Activated T-cell treated with anti-CD3 and anti-CD28 coated beads, Interleukin-2, amount 50 U/mL, for 4 hours (primary cell): ENCODE measurements at regions not wholly inside any gene's neighbourhood (a gene's known extent, or its start where the extent isn't known, plus 50 kb on each side); places are given as distances from the start of the nearest gene placed in this dataset.
"Not testable (repeated sequence)": the region's sequence is repeated elsewhere in the genome, so short reads cannot be mapped to it uniquely, and the experiment has no call there.

Experiments
- ATAC-seq, 2 donors: fragments of 200-7000 bp; cut with Tn5 transposase; one replicate each; pipeline ENCODE4 v1.10.0; 2021
- DNase-seq: peaks from one replicate; pipeline ENCODE4 v3.0.0-alpha.2; 2020
- H3K27me3 Mint-ChIP-seq: one replicate; pipeline ENCODE4 v1.8.0; 2021; ENCODE audit warnings: low read depth, mixed read lengths
- H3K36me3 Mint-ChIP-seq: one replicate; pipeline ENCODE4 v1.8.0; 2022; ENCODE audit warnings: mixed read lengths; ENCODE audit not compliant: insufficient read depth
- H3K4me1 Mint-ChIP-seq: one replicate; pipeline ENCODE4 v1.8.0; 2021; ENCODE audit warnings: low read depth, mixed read lengths
- H3K4me3 Mint-ChIP-seq: one replicate; pipeline ENCODE4 v1.8.0; 2021; ENCODE audit warnings: mild to moderate bottlenecking, moderate library complexity, mixed read lengths
- H3K9me3 Mint-ChIP-seq: one replicate; pipeline ENCODE4 v1.8.0; 2021; ENCODE audit warnings: mixed read lengths

DNA sequence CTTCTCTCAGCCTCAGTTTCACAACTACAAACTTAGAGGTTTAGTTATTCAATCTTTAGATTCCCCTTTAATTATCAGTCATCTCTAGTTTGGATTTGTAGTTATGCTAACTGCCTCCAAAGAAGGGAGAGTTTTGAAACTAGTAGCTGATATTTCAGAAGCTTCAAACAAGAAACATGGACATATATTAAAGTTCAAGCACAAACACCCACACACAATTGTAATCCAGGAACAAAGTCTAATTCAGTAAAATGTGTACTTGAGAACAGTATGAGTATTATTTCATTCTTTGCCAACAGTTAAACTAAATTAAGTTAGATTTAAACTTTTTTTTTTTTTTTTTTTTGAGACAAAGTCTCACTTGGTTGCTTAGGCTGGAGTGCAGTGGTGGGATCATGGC is 71.2 kb upstream of the ABCA1 start:
- H3K4me1 Mint-ChIP-seq, result no peaks in the 10 kb centered on the region
- H3K4me3 Mint-ChIP-seq, result no peak overlapping the region
- DNase-seq (no peak), ATAC-seq (no peak)
- no peaks in the 10 kb centered on the region for H3K36me3 Mint-ChIP-seq
- peaks cover 4% of the 10 kb centered on the region for H3K27me3 Mint-ChIP-seq
- H3K9me3 Mint-ChIP-seq, result no peaks in the 10 kb centered on the region

DNA sequence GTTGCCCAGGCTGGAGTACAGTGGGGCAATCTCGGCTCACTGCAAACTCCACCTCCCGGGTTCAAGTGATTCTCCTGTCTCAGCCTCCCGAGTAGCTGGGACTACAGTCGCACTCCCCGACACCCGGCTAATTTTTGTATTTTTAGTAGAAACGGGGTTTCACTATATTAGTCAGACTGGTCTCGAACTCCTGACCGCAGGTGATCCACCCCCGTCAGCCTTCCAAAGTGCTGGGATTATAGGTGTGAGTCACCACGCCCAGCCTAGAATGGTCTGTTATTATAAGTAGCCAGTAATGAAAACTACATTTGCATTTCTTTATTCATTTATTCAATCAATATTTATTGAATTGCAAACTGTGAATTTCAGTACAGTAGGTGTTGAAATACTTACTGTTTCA is 72.6 kb upstream of the ABCA1 start:
- not testable (repeated sequence) for H3K4me1 Mint-ChIP-seq, DNase-seq, H3K36me3 Mint-ChIP-seq

DNA sequence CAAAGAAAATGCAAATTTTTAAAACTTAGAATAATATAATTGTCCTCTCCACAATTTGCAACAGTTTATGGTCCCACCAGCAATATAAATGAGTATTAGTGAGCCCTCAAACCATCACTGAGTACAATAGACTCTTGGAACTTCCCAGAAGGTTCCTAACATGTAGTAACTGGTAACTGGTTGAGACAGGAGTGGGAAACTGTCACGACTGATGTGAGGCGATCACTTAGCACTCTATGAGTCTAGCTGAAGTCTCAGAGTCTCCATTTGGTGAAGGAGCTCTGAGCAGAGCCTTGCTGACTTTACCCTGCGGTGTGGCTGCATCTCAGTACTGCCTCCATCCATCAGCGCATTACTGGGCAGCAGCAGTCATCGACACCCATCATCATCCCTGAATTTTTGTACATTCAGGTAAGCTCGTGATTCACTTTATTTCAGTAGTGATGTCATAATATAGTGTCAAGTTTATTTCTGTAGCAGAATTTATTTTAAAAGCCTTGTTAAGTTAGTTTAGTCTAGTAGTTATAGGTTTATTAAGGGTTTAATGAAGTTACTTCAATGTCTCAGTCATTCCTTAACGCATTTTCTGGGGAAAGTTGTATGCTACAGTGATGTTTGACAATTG is 76.6 kb upstream of the ABCA1 start:
- Mint-ChIP-seq H3K4me1 (no peaks in the 10 kb centered on the region), H3K4me3 (no peak overlapping the region), H3K27me3 (no peaks in the 10 kb centered on the region), H3K9me3 (no peaks in the 10 kb centered on the region), H3K36me3 (no peaks in the 10 kb centered on the region)
- DNase-seq, result no peak
- ATAC-seq, result no peak

More for the DNA sequence above, 72.6 kb upstream of the ABCA1 start:
- not testable (repeated sequence) for ATAC-seq, H3K27me3 Mint-ChIP-seq, H3K9me3 Mint-ChIP-seq, H3K4me3 Mint-ChIP-seq

DNA sequence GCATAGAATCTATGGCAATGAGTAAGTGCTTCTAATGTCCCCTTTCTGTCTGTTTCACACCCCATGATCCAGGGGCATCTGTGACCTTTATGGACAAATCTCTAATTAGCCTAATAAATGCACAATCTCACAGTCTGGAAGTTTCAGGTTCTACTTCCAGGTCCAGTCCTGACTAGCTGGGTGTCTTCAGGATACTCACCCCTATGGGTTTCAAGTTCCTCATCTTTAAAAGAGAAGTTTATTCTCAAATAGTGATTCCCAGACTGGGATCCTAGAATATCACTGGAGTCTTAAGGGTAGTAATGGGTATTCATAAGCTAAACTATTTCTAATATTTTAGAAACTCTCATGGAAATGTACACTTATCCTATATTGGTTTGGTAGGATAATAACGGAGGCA is 77.2 kb upstream of the ABCA1 start:
- Mint-ChIP-seq H3K4me1 (no peaks in the 10 kb centered on the region), H3K9me3 (no peaks in the 10 kb centered on the region), H3K27me3 (no peaks in the 10 kb centered on the region), H3K4me3 (no peak overlapping the region), H3K36me3 (no peaks in the 10 kb centered on the region)
- DNase-seq (no peak), ATAC-seq (no peak)

DNA sequence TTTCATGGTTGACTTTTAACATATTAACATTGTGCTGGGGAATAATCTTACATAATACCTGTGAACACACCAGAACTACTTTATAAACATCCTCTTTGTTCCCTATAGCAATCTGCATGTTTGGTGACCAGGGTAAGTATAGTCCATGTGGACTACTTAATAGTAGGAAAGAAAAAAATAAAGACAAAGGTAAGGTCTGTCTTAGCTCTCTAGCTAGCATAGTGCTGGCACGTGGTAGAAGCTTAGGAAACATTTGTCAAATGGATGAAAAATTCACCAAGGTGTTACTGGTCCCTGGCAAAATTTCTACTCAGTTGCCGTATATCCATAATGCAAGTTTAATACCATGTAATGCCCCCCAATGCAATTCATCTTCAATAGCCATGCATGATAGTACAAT is 78.6 kb upstream of the ABCA1 start:
- no peak for ATAC-seq
- H3K36me3 Mint-ChIP-seq, result no peaks in the 10 kb centered on the region
- no peaks in the 10 kb centered on the region for H3K9me3 Mint-ChIP-seq
- no peaks in the 10 kb centered on the region for H3K27me3 Mint-ChIP-seq
- no peak for DNase-seq
- no peaks in the 10 kb centered on the region for H3K4me1 Mint-ChIP-seq
- no peak overlapping the region for H3K4me3 Mint-ChIP-seq

DNA sequence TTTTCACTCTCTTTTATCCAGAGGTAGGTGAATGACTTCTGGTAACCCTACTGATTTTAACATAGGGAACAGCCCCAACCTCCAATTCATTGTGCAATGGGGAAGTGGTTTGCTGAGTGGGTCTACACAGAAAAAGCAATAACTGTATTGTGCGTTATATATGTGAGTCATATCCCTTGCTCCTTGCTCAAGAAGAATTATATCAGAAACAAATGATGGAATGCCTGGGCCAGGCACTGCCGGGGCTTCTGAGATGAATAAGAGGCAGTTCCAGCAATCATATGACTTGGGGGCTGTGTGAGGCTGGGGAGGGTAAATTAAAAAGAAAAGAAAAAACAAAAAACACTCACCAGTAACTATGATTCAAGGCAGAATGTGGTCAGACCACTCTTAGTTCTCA is 79.2 kb upstream of the ABCA1 start:
- no peaks in the 10 kb centered on the region for H3K36me3 Mint-ChIP-seq
- no peaks in the 10 kb centered on the region for H3K9me3 Mint-ChIP-seq
- DNase-seq, result no peak
- H3K27me3 Mint-ChIP-seq, result no peaks in the 10 kb centered on the region
- H3K4me1 Mint-ChIP-seq, result no peaks in the 10 kb centered on the region
- peak; percentile 43 to 52 for ATAC-seq
- no peak overlapping the region for H3K4me3 Mint-ChIP-seq

DNA sequence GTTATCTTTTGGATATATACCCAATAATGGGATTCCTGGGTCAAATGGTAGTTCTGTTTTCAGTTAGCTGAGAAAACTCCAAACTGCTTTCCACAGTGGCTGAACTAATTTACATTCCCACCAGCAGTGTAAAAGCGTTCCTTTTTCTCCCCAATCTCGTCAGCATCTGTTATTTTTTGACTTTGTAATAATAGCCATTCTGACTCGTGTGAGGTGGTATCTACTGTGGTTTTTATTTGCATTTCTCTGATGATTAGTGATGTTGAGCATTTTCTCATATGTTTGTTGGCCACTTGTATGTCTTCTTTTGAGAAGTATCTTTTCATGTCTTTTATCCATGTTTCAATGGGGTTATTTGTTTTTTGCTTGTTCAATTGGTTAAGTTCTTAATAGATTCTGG is 82.1 kb upstream of the ABCA1 start:
- DNase-seq, H3K4me1 Mint-ChIP-seq, H3K4me3 Mint-ChIP-seq, H3K9me3 Mint-ChIP-seq, ATAC-seq, H3K27me3 Mint-ChIP-seq, H3K36me3 Mint-ChIP-seq: not testable (repeated sequence)

DNA sequence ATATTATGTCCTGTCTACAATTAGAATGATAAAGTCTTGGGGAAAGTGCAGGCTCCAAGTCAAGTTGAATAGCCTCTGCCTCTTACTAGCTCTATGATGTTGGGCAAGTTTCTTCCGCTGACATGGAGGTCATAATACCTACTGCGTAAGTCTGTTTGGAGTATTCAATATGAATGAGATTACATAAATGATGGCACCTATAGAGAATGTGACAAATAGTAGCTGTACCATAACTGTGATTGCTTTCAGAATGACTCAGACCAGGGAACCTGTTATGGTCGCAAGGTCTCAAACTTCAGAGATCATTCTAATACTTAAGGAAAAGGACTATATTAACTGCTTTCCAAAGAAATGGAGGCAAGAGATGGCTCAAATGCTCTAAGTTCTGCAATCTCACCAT is 94.0 kb upstream of the ABCA1 start:
- Mint-ChIP-seq H3K4me3 (no peak overlapping the region), H3K36me3 (no peaks in the 10 kb centered on the region), H3K4me1 (no peaks in the 10 kb centered on the region), H3K9me3 (no peaks in the 10 kb centered on the region), H3K27me3 (no peaks in the 10 kb centered on the region)
- DNase-seq (no peak), ATAC-seq (no peak)

DNA sequence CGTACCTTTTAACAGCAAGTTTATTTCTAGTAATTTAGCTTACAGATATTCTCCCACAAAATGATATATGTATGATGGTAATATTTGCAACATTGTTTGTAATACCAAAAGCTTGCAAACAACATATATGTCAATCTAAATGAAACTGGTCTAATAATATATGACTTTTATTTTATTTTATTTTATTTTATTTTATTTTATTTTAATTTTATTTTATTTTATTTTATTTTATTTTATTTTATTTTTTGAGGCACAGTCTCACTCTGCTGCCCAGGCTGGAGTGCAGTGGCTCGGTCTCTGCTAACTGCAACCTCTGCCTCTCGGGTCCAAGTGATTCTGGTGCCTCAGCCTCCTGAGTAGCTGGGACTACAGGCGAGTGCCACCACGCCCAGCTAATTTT is 94.6 kb upstream of the ABCA1 start:
- not testable (repeated sequence) for H3K36me3 Mint-ChIP-seq, H3K27me3 Mint-ChIP-seq, H3K4me1 Mint-ChIP-seq, ATAC-seq, H3K4me3 Mint-ChIP-seq, H3K9me3 Mint-ChIP-seq, DNase-seq

DNA sequence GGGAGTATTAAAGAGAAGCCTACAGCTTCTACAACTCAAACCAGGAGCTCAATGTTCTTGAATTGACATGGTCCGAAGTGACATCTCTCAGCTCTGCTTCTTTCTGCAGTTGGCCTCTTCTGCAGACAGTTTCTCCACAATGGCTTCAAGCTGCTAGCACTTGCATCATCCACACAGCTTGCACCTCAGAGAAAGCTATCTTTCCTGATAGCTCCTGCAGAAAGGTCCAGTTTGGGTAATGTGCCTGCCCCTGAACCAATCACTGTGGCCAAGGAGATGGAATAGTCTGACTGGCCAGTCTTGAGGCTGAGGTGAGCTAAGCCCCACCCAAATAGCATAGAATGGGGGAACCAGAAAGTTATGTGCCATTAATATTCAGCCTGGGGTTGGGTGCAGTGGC is 95.8 kb upstream of the ABCA1 start:
- Mint-ChIP-seq H3K9me3 (no peaks in the 10 kb centered on the region), H3K27me3 (no peaks in the 10 kb centered on the region), H3K4me3 (no peak overlapping the region), H3K4me1 (no peaks in the 10 kb centered on the region), H3K36me3 (no peaks in the 10 kb centered on the region)
- ATAC-seq, result no peak
- no peak for DNase-seq

DNA sequence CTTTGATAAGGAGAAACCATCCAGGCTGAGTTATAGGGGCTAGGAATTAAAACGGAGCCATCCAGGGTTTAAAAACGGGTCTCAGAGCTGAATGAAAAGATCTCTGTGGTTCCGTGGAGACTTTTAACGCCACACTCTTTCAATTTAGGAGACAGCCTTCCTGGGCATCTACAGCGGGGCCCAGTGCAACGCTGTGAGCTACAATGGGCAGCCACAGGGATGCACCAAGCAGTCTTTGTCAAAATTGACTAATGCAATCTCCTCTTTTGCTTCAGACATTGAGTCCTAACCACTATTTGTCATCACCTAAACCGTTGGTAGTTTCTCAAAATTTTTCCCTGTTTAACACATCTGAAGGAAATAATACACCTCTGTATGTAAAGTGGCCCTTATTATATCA is 96.6 kb upstream of the ABCA1 start:
- ATAC-seq (no peak), DNase-seq (no peak)
- Mint-ChIP-seq H3K9me3 (no peaks in the 10 kb centered on the region), H3K36me3 (no peaks in the 10 kb centered on the region), H3K4me1 (no peaks in the 10 kb centered on the region), H3K4me3 (no peak overlapping the region), H3K27me3 (no peaks in the 10 kb centered on the region)

DNA sequence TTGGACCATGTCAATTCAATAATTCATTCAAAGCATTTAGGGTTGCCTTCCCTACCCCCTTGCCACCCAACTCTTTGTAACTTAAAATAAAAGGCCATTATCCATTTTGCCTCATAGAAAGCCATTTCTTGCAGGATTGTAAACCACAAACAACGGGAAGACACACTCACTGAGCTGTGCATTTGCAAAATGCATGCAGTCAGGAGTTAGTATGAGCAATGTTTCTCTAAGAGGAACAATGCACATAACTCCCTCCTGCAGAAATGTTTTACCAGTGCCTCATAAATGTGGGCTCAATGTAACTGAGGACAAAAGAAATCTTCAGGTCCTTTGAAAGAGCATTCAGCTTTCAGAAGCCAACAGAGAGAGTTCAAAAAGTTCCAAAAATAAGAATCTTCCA is 98.5 kb upstream of the ABCA1 start:
- Mint-ChIP-seq H3K36me3 (no peaks in the 10 kb centered on the region), H3K9me3 (no peaks in the 10 kb centered on the region), H3K4me3 (no peak overlapping the region), H3K27me3 (no peaks in the 10 kb centered on the region), H3K4me1 (no peaks in the 10 kb centered on the region)
- no peak for DNase-seq
- no peak for ATAC-seq

DNA sequence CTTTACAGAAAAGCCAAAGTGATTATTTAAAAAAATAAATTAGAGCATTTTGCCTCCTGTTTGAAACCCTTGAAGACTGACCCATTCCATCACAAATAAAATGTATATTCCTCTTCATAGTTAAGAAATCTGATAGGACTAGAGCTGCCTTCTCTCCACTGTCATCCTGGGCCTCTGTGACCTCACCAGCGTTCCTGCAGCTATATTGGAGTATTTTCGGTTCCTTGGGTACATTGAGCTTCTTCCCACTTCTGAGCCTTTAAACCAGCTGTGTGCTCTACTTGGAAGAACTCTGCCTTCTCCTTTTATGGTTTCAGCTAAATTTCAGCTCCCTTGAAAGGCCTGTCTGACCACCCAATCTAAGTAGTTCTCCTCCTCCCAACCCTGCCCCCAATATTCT is 99.1 kb upstream of the ABCA1 start:
- H3K4me1 Mint-ChIP-seq, result no peaks in the 10 kb centered on the region
- DNase-seq (no peak), ATAC-seq (no peak)
- no peaks in the 10 kb centered on the region for H3K9me3 Mint-ChIP-seq
- H3K4me3 Mint-ChIP-seq, result no peak overlapping the region
- H3K27me3 Mint-ChIP-seq, result no peaks in the 10 kb centered on the region
- no peaks in the 10 kb centered on the region for H3K36me3 Mint-ChIP-seq

DNA sequence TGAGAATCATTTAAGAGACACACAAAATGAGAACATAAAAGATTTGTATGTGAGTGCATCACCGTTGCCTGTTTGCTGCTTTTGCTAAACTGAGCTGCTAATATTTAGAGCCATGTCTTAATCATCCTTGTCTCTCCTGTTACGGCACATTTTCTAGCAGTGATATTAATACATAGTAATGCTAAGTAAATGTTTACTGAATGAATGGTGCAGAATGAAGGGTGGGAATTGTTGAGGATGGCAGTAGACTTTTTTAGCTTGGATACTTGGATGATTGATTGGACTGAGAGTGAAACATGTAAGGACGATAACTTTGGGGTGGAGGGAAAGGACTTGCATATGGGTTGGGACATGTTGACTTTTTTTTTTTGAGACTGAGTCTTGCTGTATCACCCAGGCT is 102.3 kb upstream of the ABCA1 start:
- no peaks in the 10 kb centered on the region for H3K4me1 Mint-ChIP-seq
- no peaks in the 10 kb centered on the region for H3K36me3 Mint-ChIP-seq
- peaks cover 10% of the 10 kb centered on the region for H3K9me3 Mint-ChIP-seq
- H3K4me3 Mint-ChIP-seq, result no peak overlapping the region
- DNase-seq (no peak), ATAC-seq (no peak)
- H3K27me3 Mint-ChIP-seq, result no peaks in the 10 kb centered on the region

DNA sequence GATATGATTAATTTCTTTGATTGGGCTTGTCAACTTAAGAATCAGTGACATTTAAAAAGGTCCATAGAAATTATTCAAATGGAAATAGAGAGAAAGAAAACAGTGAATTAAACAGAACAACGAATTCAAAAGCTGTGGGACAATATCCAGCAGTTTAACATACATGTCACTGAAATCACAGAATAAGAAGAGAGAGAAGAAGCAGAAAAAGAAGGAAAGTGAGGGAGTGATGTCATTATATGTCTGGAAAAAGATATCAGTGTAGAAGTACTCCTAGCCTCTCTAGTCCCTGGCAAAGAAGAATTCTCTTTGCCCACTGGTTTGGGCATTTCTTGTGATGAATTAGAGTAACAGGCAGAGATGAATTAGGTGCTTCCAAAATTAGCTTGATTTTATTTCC is 109.2 kb upstream of the ABCA1 start:
- ATAC-seq (no peak), DNase-seq (no peak)
- Mint-ChIP-seq H3K4me3 (no peak overlapping the region), H3K36me3 (peaks cover 1% of the 10 kb centered on the region), H3K9me3 (peaks cover 23% of the 10 kb centered on the region), H3K4me1 (no peaks in the 10 kb centered on the region), H3K27me3 (peaks cover 1% of the 10 kb centered on the region)

DNA sequence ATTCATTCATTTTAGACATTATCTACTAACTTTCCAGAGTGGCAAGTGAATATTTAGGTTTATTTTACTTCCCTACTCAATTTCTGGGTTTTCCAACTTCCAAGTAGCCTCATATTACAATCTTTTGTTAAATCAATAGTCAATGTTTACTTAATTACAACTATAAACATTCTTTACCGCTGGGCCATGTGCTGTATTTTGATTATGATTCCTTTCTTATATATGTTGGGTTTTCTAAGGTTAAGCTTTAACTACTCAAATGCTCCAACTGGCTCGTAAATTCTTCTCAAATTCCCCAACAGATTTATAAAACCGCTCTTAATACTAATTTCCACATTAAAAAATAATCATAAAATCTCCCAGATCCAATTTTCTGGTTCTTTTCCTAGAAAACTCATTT is 110.1 kb upstream of the ABCA1 start:
- Mint-ChIP-seq H3K4me3 (no peak overlapping the region), H3K4me1 (no peaks in the 10 kb centered on the region), H3K9me3 (peaks cover 23% of the 10 kb centered on the region), H3K36me3 (peaks cover 1% of the 10 kb centered on the region), H3K27me3 (peaks cover 1% of the 10 kb centered on the region)
- ATAC-seq (no peak), DNase-seq (no peak)
